ENCODE measurements at regions not wholly inside any gene's neighbourhood (a gene's known extent, or its start where the extent isn't known, plus 50 kb on each side); places are given as distances from the start of the nearest gene placed in this dataset.

DNA sequence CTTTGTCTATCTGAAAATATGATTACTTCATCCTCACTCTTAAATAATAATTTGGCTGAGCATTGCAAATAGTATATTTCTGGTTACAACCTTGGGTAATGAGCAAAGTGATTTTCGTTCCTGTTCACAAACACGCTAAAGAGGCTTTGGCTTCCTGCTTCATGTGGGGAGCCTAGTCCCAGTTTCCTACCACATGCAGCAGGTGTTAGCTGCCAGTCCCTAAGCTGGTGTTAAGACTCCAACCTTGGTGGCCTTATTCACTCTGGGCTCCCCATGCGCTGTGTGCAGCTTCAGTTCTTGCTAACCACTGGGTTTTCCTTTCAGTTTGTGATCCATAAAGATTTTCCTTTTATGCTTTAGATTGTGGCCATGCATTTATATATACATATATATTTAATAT lies 56.7 kb upstream of the BARHL2 start:
- Histone ChIP-seq H3F3A (ENCODE audit: low read depth) (no peaks in the 10 kb centered on the region), H3K9me3 (ENCODE audit: low read depth) (no peaks in the 10 kb centered on the region), H3K27me3 (no peaks in the 10 kb centered on the region), H3K27ac (no peak overlapping the region), H3K4me3 (no peak overlapping the region), H3K4me2 (no peak overlapping the region), H3K36me3 (no peaks in the 10 kb centered on the region), H3K4me1 (no peaks in the 10 kb centered on the region), H3K79me2 (ENCODE audit: low read depth) (no peaks in the 10 kb centered on the region), H3K9ac (no peak overlapping the region), H2AFZ (replicated peaks) (no peak overlapping the region), H4K20me1 (ENCODE audit: low read depth) (no peaks in the 10 kb centered on the region)
- H3K27ac Mint-ChIP-seq = no peak overlapping the region
- H3K27me3 Mint-ChIP-seq (ENCODE audit: insufficient read depth, low read depth) = peaks cover 4% of the 10 kb centered on the region
- H3K4me3 Mint-ChIP-seq = no peak overlapping the region
- no peak for TF ChIP-seq CTCF (IDR thresholded peaks at IDR 0.05)
- no peak for TF ChIP-seq EZH2phosphoT487 (IDR thresholded peaks at IDR 0.05)
- TF ChIP-seq EZH2 (IDR thresholded peaks at IDR 0.05) = no peak
- no peak for DNase-seq (ENCODE audit: low spot score)
- H3K36me3 Mint-ChIP-seq = no peaks in the 10 kb centered on the region
- no peaks in the 10 kb centered on the region for H3K9me3 Mint-ChIP-seq
- H3K4me1 Mint-ChIP-seq = no peaks in the 10 kb centered on the region

GRCh38 chr1:90768826-90769225 lies 51.7 kb upstream of the BARHL2 start:
- H4K20me1 ChIP-seq (ENCODE audit: low read depth) = no peaks in the 10 kb centered on the region
- H3K36me3 Mint-ChIP-seq = no peaks in the 10 kb centered on the region
- TF ChIP-seq EZH2phosphoT487 (IDR thresholded peaks at IDR 0.05) = no peak
- no peak overlapping the region for H3K4me3 ChIP-seq
- H3K79me2 ChIP-seq (ENCODE audit: low read depth) = no peaks in the 10 kb centered on the region
- H3K4me2 ChIP-seq = no peak overlapping the region
- H3K9me3 ChIP-seq (ENCODE audit: low read depth) = no peaks in the 10 kb centered on the region
- no peak overlapping the region for H3K4me3 Mint-ChIP-seq
- no peaks in the 10 kb centered on the region for H3K9me3 Mint-ChIP-seq
- no peak overlapping the region for H2AFZ ChIP-seq (replicated peaks)
- no peaks in the 10 kb centered on the region for H3F3A ChIP-seq (ENCODE audit: low read depth)
- no peak for DNase-seq (ENCODE audit: low spot score)
- H3K27ac Mint-ChIP-seq = no peak overlapping the region
- peaks cover 5% of the 10 kb centered on the region for H3K27me3 ChIP-seq
- no peaks in the 10 kb centered on the region for H3K4me1 Mint-ChIP-seq
- H3K27me3 Mint-ChIP-seq (ENCODE audit: insufficient read depth, low read depth) = no peaks in the 10 kb centered on the region
- no peak overlapping the region for H3K27ac ChIP-seq
- H3K4me1 ChIP-seq = no peaks in the 10 kb centered on the region
- H3K36me3 ChIP-seq = no peaks in the 10 kb centered on the region
- no peak overlapping the region for H3K9ac ChIP-seq

GRCh38 chr1:90768098-90768497 lies 51.0 kb upstream of the BARHL2 start:
- no peak for DNase-seq (ENCODE audit: low spot score)
- H3K9ac ChIP-seq = no peak overlapping the region
- H3K4me2 ChIP-seq = no peak overlapping the region
- H3K9me3 ChIP-seq (ENCODE audit: low read depth) = no peaks in the 10 kb centered on the region
- Mint-ChIP-seq H3K4me3 (no peak overlapping the region), H3K4me1 (no peaks in the 10 kb centered on the region), H3K27me3 (ENCODE audit: insufficient read depth, low read depth) (peaks cover 4% of the 10 kb centered on the region), H3K9me3 (no peaks in the 10 kb centered on the region), H3K36me3 (no peaks in the 10 kb centered on the region), H3K27ac (no peak overlapping the region)
- peaks cover 5% of the 10 kb centered on the region for H3K27me3 ChIP-seq
- H2AFZ ChIP-seq (replicated peaks) = no peak overlapping the region
- H3K79me2 ChIP-seq (ENCODE audit: low read depth) = no peaks in the 10 kb centered on the region
- H4K20me1 ChIP-seq (ENCODE audit: low read depth) = no peaks in the 10 kb centered on the region
- H3K4me1 ChIP-seq = no peaks in the 10 kb centered on the region
- no peak overlapping the region for H3K27ac ChIP-seq
- H3K4me3 ChIP-seq = no peak overlapping the region
- H3F3A ChIP-seq (ENCODE audit: low read depth) = no peaks in the 10 kb centered on the region
- H3K36me3 ChIP-seq = no peaks in the 10 kb centered on the region
- TF ChIP-seq CTCF (IDR thresholded peaks at IDR 0.05) (no peak), EZH2phosphoT487 (IDR thresholded peaks at IDR 0.05) (no peak), EZH2 (IDR thresholded peaks at IDR 0.05) (no peak)
